IgD-negative memory B cell (primary cell): ENCODE measurements at regions not wholly inside any gene's neighbourhood (a gene's known extent, or its start where the extent isn't known, plus 50 kb on each side); places are given as distances from the start of the nearest gene placed in this dataset.

Experiments used
- H3K27ac Mint-ChIP-seq, 3 donors: one replicate each; pipeline ENCODE4 v1.8.0; 2020 to 2022; ENCODE audit warnings: mild to moderate bottlenecking in 3 of 3, mixed read lengths in 3 of 3, moderate library complexity in 1 of 3
- H3K27me3 Mint-ChIP-seq: one replicate; pipeline ENCODE4 v1.8.0; 2021; ENCODE audit warnings: mixed read lengths
- H3K36me3 Mint-ChIP-seq: one replicate; pipeline ENCODE4 v1.8.0; 2020; ENCODE audit warnings: mild to moderate bottlenecking, mixed read lengths
- H3K4me1 Mint-ChIP-seq, 3 donors: one replicate each; pipeline ENCODE4 v1.8.0; 2020 to 2022; ENCODE audit warnings: mixed read lengths in 3 of 3, mild to moderate bottlenecking in 1 of 3
- H3K4me3 Mint-ChIP-seq, 4 donors: one replicate each; pipeline ENCODE4 v1.8.0; 2020 to 2022; ENCODE audit warnings: mild to moderate bottlenecking in 4 of 4, mixed read lengths in 4 of 4, moderate library complexity in 3 of 4
- H3K9me3 Mint-ChIP-seq, 3 donors: one replicate each; pipeline ENCODE4 v1.8.0; 2020 to 2021; ENCODE audit warnings: mixed read lengths in 3 of 3, mild to moderate bottlenecking in 1 of 3

- Mint-ChIP-seq H3K9me3 (peaks cover 0 to 2% (median 0%) of the 10 kb centered on the region in 3 donors), H3K27me3 (no peaks in the 10 kb centered on the region), H3K27ac (peak overlapping the region in 1 of 3 donors; percentile 69), H3K4me3 (peak overlapping the region in 1 of 4 donors; percentile 52), H3K36me3 (peaks cover 4% of the 10 kb centered on the region), H3K4me1 (peaks cover 39 to 49% (median 39%) of the 10 kb centered on the region in 3 donors)
Observed at GRCh38 chr14:65198346-65198745, 96.0 kb upstream of the MAX start.

GRCh38 chr14:65200454-65200853 is 98.1 kb upstream of the MAX start:
- Mint-ChIP-seq H3K9me3 (peaks cover 0 to 2% (median 0%) of the 10 kb centered on the region in 3 donors), H3K4me3 (no peak overlapping the region), H3K27ac (no peak overlapping the region), H3K36me3 (peaks cover 4% of the 10 kb centered on the region), H3K4me1 (peaks cover 44 to 45% (median 45%) of the 10 kb centered on the region in 3 donors), H3K27me3 (no peaks in the 10 kb centered on the region)

GRCh38 chr14:65203574-65203973 is 101.3 kb upstream of the MAX start:
- peaks cover 4% of the 10 kb centered on the region for H3K36me3 Mint-ChIP-seq

GRCh38 chr14:65204056-65204455 is 101.7 kb upstream of the MAX start:
- Mint-ChIP-seq H3K27ac (peak overlapping the region; percentile 90 to 99 (median 98)), H3K9me3 (peaks cover 0 to 2% (median 0%) of the 10 kb centered on the region in 3 donors), H3K4me1 (peaks cover 44 to 57% (median 54%) of the 10 kb centered on the region in 3 donors), H3K4me3 (peak overlapping the region in 3 of 4 donors; percentile 47 to 92 (median 67)), H3K36me3 (peaks cover 4% of the 10 kb centered on the region), H3K27me3 (peaks cover 3% of the 10 kb centered on the region)

More at GRCh38 chr14:65203574-65203973, 101.3 kb upstream of the MAX start:
- peaks cover 3% of the 10 kb centered on the region for H3K27me3 Mint-ChIP-seq
- H3K4me1 Mint-ChIP-seq, result peaks cover 39 to 52% (median 49%) of the 10 kb centered on the region in 3 donors
- H3K27ac Mint-ChIP-seq, result peak overlapping the region; percentile 90 to 99 (median 98)
- H3K4me3 Mint-ChIP-seq, result peak overlapping the region in 2 of 4 donors; percentile 47 to 69
- H3K9me3 Mint-ChIP-seq, result peaks cover 0 to 2% (median 0%) of the 10 kb centered on the region in 3 donors

- peaks cover 53 to 72% (median 66%) of the 10 kb centered on the region in 3 donors for H3K4me1 Mint-ChIP-seq
Observed at GRCh38 chr14:65206078-65206447, 103.7 kb upstream of the MAX start.

GRCh38 chr14:65206448-65207096 is 104.3 kb upstream of the MAX start:
- Mint-ChIP-seq H3K27me3 (peaks cover 3% of the 10 kb centered on the region), H3K9me3 (peaks cover 0 to 2% (median 0%) of the 10 kb centered on the region in 3 donors), H3K4me3 (peak overlapping the region; percentile 66 to 92 (median 80)), H3K36me3 (no peaks in the 10 kb centered on the region), H3K4me1 (peaks cover 53 to 76% (median 71%) of the 10 kb centered on the region in 3 donors), H3K27ac (peak overlapping the region; percentile 90 to 99 (median 98))

More at GRCh38 chr14:65206078-65206447, 103.7 kb upstream of the MAX start:
- peak overlapping the region; percentile 65 to 92 (median 78) for H3K4me3 Mint-ChIP-seq
- peaks cover 3% of the 10 kb centered on the region for H3K27me3 Mint-ChIP-seq
- peaks cover 0 to 2% (median 0%) of the 10 kb centered on the region in 3 donors for H3K9me3 Mint-ChIP-seq
- peaks cover under 1% of the 10 kb centered on the region for H3K36me3 Mint-ChIP-seq
- peak overlapping the region; percentile 90 to 99 (median 98) for H3K27ac Mint-ChIP-seq

- Mint-ChIP-seq H3K4me1 (peaks cover 52 to 70% (median 69%) of the 10 kb centered on the region in 3 donors), H3K9me3 (no peaks in the 10 kb centered on the region), H3K27me3 (peaks cover 3% of the 10 kb centered on the region), H3K4me3 (peak overlapping the region in 3 of 4 donors; percentile 68 to 93 (median 91)), H3K27ac (peak overlapping the region; percentile 90 to 99 (median 92)), H3K36me3 (no peaks in the 10 kb centered on the region)
Observed at GRCh38 chr14:65208548-65208947, 106.2 kb upstream of the MAX start.

- H3K27me3 Mint-ChIP-seq, result peaks cover 3% of the 10 kb centered on the region
- no peaks in the 10 kb centered on the region for H3K9me3 Mint-ChIP-seq
- no peaks in the 10 kb centered on the region for H3K36me3 Mint-ChIP-seq
- peak overlapping the region; percentile 28 to 90 (median 68) for H3K4me3 Mint-ChIP-seq
- H3K4me1 Mint-ChIP-seq, result peaks cover 52 to 62% (median 60%) of the 10 kb centered on the region in 3 donors
- H3K27ac Mint-ChIP-seq, result peak overlapping the region; percentile 88 to 97 (median 95)
Observed at GRCh38 chr14:65210118-65210821, 108.0 kb upstream of the MAX start.

GRCh38 chr14:65210822-65211182 is 108.5 kb upstream of the MAX start:
- peaks cover 3% of the 10 kb centered on the region for H3K27me3 Mint-ChIP-seq
- peaks cover 48 to 57% (median 55%) of the 10 kb centered on the region in 3 donors for H3K4me1 Mint-ChIP-seq
- peak overlapping the region in 3 of 4 donors; percentile 60 to 90 (median 75) for H3K4me3 Mint-ChIP-seq
- no peaks in the 10 kb centered on the region for H3K9me3 Mint-ChIP-seq
- H3K36me3 Mint-ChIP-seq, result no peaks in the 10 kb centered on the region
- H3K27ac Mint-ChIP-seq, result peak overlapping the region; percentile 88 to 97 (median 95)

- H3K27ac Mint-ChIP-seq, result no peak overlapping the region
- peak overlapping the region in 2 of 4 donors; percentile 43 to 52 for H3K4me3 Mint-ChIP-seq
- no peaks in the 10 kb centered on the region for H3K9me3 Mint-ChIP-seq
- peaks cover 3% of the 10 kb centered on the region for H3K27me3 Mint-ChIP-seq
- peaks cover 1% of the 10 kb centered on the region for H3K36me3 Mint-ChIP-seq
- H3K4me1 Mint-ChIP-seq, result peaks cover 42 to 53% (median 50%) of the 10 kb centered on the region in 3 donors
Observed at GRCh38 chr14:65211341-65211987, 109.1 kb upstream of the MAX start.

- peaks cover 4% of the 10 kb centered on the region for H3K36me3 Mint-ChIP-seq
- H3K4me3 Mint-ChIP-seq, result no peak overlapping the region
- peaks cover 31 to 41% (median 34%) of the 10 kb centered on the region in 3 donors for H3K4me1 Mint-ChIP-seq
- no peaks in the 10 kb centered on the region for H3K9me3 Mint-ChIP-seq
- peak overlapping the region in 2 of 3 donors; percentile 31 to 62 for H3K27ac Mint-ChIP-seq
- H3K27me3 Mint-ChIP-seq, result no peaks in the 10 kb centered on the region
Observed at GRCh38 chr14:65213316-65213715, 111.0 kb upstream of the MAX start.

- peaks cover 21 to 31% (median 23%) of the 10 kb centered on the region in 3 donors for H3K4me1 Mint-ChIP-seq
- H3K4me3 Mint-ChIP-seq, result no peak overlapping the region
- no peaks in the 10 kb centered on the region for H3K27me3 Mint-ChIP-seq
- peaks cover 4% of the 10 kb centered on the region for H3K36me3 Mint-ChIP-seq
- no peaks in the 10 kb centered on the region for H3K9me3 Mint-ChIP-seq
- H3K27ac Mint-ChIP-seq, result no peak overlapping the region
Observed at GRCh38 chr14:65214741-65215140, 112.4 kb upstream of the MAX start.

- peaks cover 13% of the 10 kb centered on the region for H3K36me3 Mint-ChIP-seq
- H3K27me3 Mint-ChIP-seq, result no peaks in the 10 kb centered on the region
- H3K9me3 Mint-ChIP-seq, result no peaks in the 10 kb centered on the region
- H3K4me3 Mint-ChIP-seq, result no peak overlapping the region
- no peak overlapping the region for H3K27ac Mint-ChIP-seq
- H3K4me1 Mint-ChIP-seq, result peaks cover 16 to 22% (median 20%) of the 10 kb centered on the region in 3 donors
Observed at GRCh38 chr14:65219353-65219752, 117.0 kb upstream of the MAX start.

- peak overlapping the region in 2 of 3 donors; percentile 26 to 84 for H3K27ac Mint-ChIP-seq
- H3K9me3 Mint-ChIP-seq, result no peaks in the 10 kb centered on the region
- H3K36me3 Mint-ChIP-seq, result peaks cover 15% of the 10 kb centered on the region
- H3K4me3 Mint-ChIP-seq, result peak overlapping the region in 2 of 4 donors; percentile 24 to 36
- H3K27me3 Mint-ChIP-seq, result no peaks in the 10 kb centered on the region
- peaks cover 39 to 43% (median 42%) of the 10 kb centered on the region in 3 donors for H3K4me1 Mint-ChIP-seq
Observed at GRCh38 chr14:65222440-65222858, 120.1 kb upstream of the MAX start.

- peaks cover 47 to 49% (median 48%) of the 10 kb centered on the region in 3 donors for H3K4me1 Mint-ChIP-seq
- H3K27ac Mint-ChIP-seq, result peak overlapping the region in 1 of 3 donors; percentile 46
- H3K27me3 Mint-ChIP-seq, result no peaks in the 10 kb centered on the region
- H3K4me3 Mint-ChIP-seq, result no peak overlapping the region
- peaks cover 17% of the 10 kb centered on the region for H3K36me3 Mint-ChIP-seq
- no peaks in the 10 kb centered on the region for H3K9me3 Mint-ChIP-seq
Observed at GRCh38 chr14:65223636-65224035, 121.3 kb upstream of the MAX start.
